ENCODE measurements at regions not wholly inside any gene's neighbourhood (a gene's known extent, or its start where the extent isn't known, plus 50 kb on each side); places are given as distances from the start of the nearest gene placed in this dataset.

DNA sequence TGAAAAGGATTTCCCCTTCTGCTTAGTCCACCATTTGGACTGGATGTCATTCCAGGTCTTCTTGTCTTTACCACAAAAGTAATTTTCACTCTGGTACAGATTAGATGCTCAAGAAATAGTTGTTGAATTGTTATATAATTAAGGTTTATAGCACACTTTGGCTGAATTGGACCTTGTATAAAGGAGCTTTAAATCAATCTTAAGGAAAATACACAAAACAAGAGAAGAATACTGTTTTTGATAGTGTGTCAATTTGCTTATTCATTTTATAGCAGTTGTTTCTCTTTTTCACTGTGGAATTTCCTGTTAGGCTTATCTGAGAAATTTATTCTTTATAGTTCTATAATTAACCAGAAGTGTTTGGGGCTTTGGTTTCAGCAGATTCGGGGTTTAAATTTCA, 62.7 kb upstream of the TDRD3 start:
- Histone ChIP-seq H3K27ac (ENCODE audit: insufficient read depth, low read length) (no peak overlapping the region), H2AFZ (ENCODE audit: low read length) (no peak overlapping the region), H3K9me3 (ENCODE audit: control insufficient read depth, insufficient read depth, low read depth, low read length) (no peaks in the 10 kb centered on the region), H3K27me3 (ENCODE audit: control insufficient read depth, insufficient read depth, low read length) (no peaks in the 10 kb centered on the region), H3K4me3 (replicated peaks in 1 of 4; ENCODE audit: control extremely low read depth in 1 of 4, insufficient read depth in 1 of 4, low read depth in 3 of 4, low read length in 4 of 4) (no peak overlapping the region), H3K9ac (ENCODE audit: insufficient read depth, low read length) (no peak overlapping the region), H3K36me3 (ENCODE audit: control insufficient read depth, insufficient read depth, low read length) (no peaks in the 10 kb centered on the region), H4K20me1 (ENCODE audit: control insufficient read depth, extremely low read depth, insufficient read depth, low read length) (no peaks in the 10 kb centered on the region), H3K4me1 (ENCODE audit: control insufficient read depth, extremely low read depth, insufficient read depth, low read length) (no peaks in the 10 kb centered on the region), H3K4me2 (ENCODE audit: extremely low read depth, insufficient read depth, low read length) (no peak overlapping the region), H3K79me2 (ENCODE audit: control insufficient read depth, insufficient read depth, low read length) (no peaks in the 10 kb centered on the region)
- TF ChIP-seq, protein P1, sequence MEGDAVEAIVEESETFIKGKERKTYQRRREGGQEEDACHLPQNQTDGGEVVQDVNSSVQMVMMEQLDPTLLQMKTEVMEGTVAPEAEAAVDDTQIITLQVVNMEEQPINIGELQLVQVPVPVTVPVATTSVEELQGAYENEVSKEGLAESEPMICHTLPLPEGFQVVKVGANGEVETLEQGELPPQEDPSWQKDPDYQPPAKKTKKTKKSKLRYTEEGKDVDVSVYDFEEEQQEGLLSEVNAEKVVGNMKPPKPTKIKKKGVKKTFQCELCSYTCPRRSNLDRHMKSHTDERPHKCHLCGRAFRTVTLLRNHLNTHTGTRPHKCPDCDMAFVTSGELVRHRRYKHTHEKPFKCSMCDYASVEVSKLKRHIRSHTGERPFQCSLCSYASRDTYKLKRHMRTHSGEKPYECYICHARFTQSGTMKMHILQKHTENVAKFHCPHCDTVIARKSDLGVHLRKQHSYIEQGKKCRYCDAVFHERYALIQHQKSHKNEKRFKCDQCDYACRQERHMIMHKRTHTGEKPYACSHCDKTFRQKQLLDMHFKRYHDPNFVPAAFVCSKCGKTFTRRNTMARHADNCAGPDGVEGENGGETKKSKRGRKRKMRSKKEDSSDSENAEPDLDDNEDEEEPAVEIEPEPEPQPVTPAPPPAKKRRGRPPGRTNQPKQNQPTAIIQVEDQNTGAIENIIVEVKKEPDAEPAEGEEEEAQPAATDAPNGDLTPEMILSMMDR (conservative IDR thresholded peaks at IDR 0.05 in 1 of 2, IDR thresholded peaks at IDR 0.05 in 1 of 2; ENCODE audit: low read depth in 1 of 2, low read length in 2 of 2) = no peak
- TF ChIP-seq EZH2 (IDR thresholded peaks at IDR 0.05; ENCODE audit: low read length, missing control alignments) = no peak
- no peak for DNase-seq (ENCODE audit: low read depth in 2 of 2)

DNA sequence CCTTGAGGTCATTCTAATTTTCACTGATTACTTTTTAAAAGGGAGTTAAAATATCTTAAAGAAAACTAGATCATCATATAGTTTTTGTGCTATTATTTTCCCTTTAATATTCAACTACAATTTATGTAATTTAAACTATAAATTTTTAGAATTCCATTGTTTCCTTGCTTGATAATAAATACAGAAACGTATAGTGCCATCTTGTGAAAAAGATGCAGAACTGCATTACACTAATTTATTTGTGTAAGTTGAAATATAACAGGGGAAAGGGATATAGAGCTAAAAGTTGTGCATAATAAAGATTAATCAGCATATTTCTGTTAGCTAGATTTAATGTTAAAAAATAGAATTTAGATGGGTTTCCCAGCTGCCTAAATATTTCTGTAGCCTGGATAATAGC, 61.5 kb upstream of the TDRD3 start:
- no peaks in the 10 kb centered on the region for H3K36me3 ChIP-seq (ENCODE audit: control insufficient read depth, insufficient read depth, low read length)
- H3K4me2 ChIP-seq (ENCODE audit: extremely low read depth, insufficient read depth, low read length) = no peak overlapping the region
- no peaks in the 10 kb centered on the region for H4K20me1 ChIP-seq (ENCODE audit: control insufficient read depth, extremely low read depth, insufficient read depth, low read length)
- DNase-seq (ENCODE audit: low read depth in 2 of 2) = peak; percentile 20 to 34
- TF ChIP-seq EZH2 (IDR thresholded peaks at IDR 0.05; ENCODE audit: low read length, missing control alignments) = no peak
- TF ChIP-seq, protein P1 (conservative IDR thresholded peaks at IDR 0.05 in 1 of 2, IDR thresholded peaks at IDR 0.05 in 1 of 2; ENCODE audit: low read depth in 1 of 2, low read length in 2 of 2) = peak in 1 of 2 donors; percentile 44
- no peaks in the 10 kb centered on the region for H3K79me2 ChIP-seq (ENCODE audit: control insufficient read depth, insufficient read depth, low read length)
- H3K27me3 ChIP-seq (ENCODE audit: control insufficient read depth, insufficient read depth, low read length) = no peaks in the 10 kb centered on the region
- H3K27ac ChIP-seq (ENCODE audit: insufficient read depth, low read length) = no peak overlapping the region
- no peaks in the 10 kb centered on the region for H3K9me3 ChIP-seq (ENCODE audit: control insufficient read depth, insufficient read depth, low read depth, low read length)
- no peaks in the 10 kb centered on the region for H3K4me1 ChIP-seq (ENCODE audit: control insufficient read depth, extremely low read depth, insufficient read depth, low read length)
- no peak overlapping the region for H3K4me3 ChIP-seq (replicated peaks in 1 of 4; ENCODE audit: control extremely low read depth in 1 of 4, insufficient read depth in 1 of 4, low read depth in 3 of 4, low read length in 4 of 4)
- no peak overlapping the region for H3K9ac ChIP-seq (ENCODE audit: insufficient read depth, low read length)
- no peak overlapping the region for H2AFZ ChIP-seq (ENCODE audit: low read length)

GRCh38 chr13:60338754-60339153, 58.3 kb upstream of the TDRD3 start:
- Histone ChIP-seq H3K36me3 (ENCODE audit: control insufficient read depth, insufficient read depth, low read length) (no peaks in the 10 kb centered on the region), H3K27ac (ENCODE audit: insufficient read depth, low read length) (no peak overlapping the region), H3K4me3 (replicated peaks in 1 of 4; ENCODE audit: control extremely low read depth in 1 of 4, insufficient read depth in 1 of 4, low read depth in 3 of 4, low read length in 4 of 4) (no peak overlapping the region), H3K9me3 (ENCODE audit: control insufficient read depth, insufficient read depth, low read depth, low read length) (no peaks in the 10 kb centered on the region), H3K27me3 (ENCODE audit: control insufficient read depth, insufficient read depth, low read length) (no peaks in the 10 kb centered on the region), H3K4me1 (ENCODE audit: control insufficient read depth, extremely low read depth, insufficient read depth, low read length) (no peaks in the 10 kb centered on the region), H4K20me1 (ENCODE audit: control insufficient read depth, extremely low read depth, insufficient read depth, low read length) (no peaks in the 10 kb centered on the region), H2AFZ (ENCODE audit: low read length) (no peak overlapping the region), H3K79me2 (ENCODE audit: control insufficient read depth, insufficient read depth, low read length) (no peaks in the 10 kb centered on the region), H3K9ac (ENCODE audit: insufficient read depth, low read length) (no peak overlapping the region), H3K4me2 (ENCODE audit: extremely low read depth, insufficient read depth, low read length) (no peak overlapping the region)
- TF ChIP-seq, protein P1 (conservative IDR thresholded peaks at IDR 0.05 in 1 of 2, IDR thresholded peaks at IDR 0.05 in 1 of 2; ENCODE audit: low read depth in 1 of 2, low read length in 2 of 2) = no peak
- TF ChIP-seq EZH2 (IDR thresholded peaks at IDR 0.05; ENCODE audit: low read length, missing control alignments) = no peak
- DNase-seq (ENCODE audit: low read depth in 2 of 2) = no peak
